ENCODE measurements at regions not wholly inside any gene's neighbourhood (a gene's known extent, or its start where the extent isn't known, plus 50 kb on each side); places are given as distances from the start of the nearest gene placed in this dataset.

DNA sequence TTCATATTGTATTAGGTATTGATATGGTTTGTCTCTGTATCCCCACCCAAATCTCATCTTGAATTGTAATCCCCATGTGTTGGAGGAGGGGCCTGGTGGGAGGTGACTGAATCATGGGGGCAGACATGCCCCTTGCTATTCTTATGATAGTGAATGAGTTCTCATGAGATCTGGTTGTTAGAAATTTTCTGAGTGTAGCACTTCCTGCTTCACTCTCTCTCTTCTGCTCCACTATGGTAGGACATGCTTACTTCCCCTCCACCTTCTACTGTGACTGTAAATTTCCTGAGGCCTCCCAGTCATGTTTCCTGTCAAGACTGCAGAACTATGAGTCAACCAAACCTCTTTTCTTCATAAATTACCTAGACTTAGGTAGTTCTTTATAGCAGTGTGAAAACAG is 187.4 kb upstream of the SLC24A2 start:
- TF ChIP-seq CTCF (IDR thresholded peaks at IDR 0.05) = no peak
- no peak for TF ChIP-seq EZH2 (IDR thresholded peaks at IDR 0.05; ENCODE audit: borderline replicate concordance, insufficient read depth, low read depth, low read length, poor library complexity, severe bottlenecking)

All from B cell (primary cell).